HCT116 (cell line): ENCODE measurements at regions not wholly inside any gene's neighbourhood (a gene's known extent, or its start where the extent isn't known, plus 50 kb on each side); places are given as distances from the start of the nearest gene placed in this dataset.
"Not testable (repeated sequence)": the region's sequence is repeated elsewhere in the genome, so short reads cannot be mapped to it uniquely, and the experiment has no call there.

Source experiments
- ATAC-seq: fragments of 200-7000 bp; cut with Tn5 transposase; 2 replicates; pipeline ENCODE4 v1.9.1; 2020; ENCODE audit warnings: mild to moderate bottlenecking, moderate library complexity
- BruUV-seq: library from RNA; stranded (reverse); fragments of 400-500 nt; replicated peaks from 2 replicates; lab custom pipeline; 2021; lab: Mats Ljungman, UMichigan
- CTCF ChIA-PET: fragments of 300-600 bp; sonication (Branson Sonifier 250); formaldehyde crosslinking; loops from one replicate; lab custom pipeline; 2021; ENCODE audit warnings: antibody characterized with exemption; lab: Charles Lee
- POLR2A ChIA-PET: fragments of 300-600, 350-600 bp; sonication (Branson Sonifier 250); formaldehyde crosslinking; loops from one replicate; lab custom pipeline; 2021; ENCODE audit warnings: antibody characterized with exemption; lab: Charles Lee
- RAD21 ChIA-PET, 2 experiments: fragments of 300-600 bp; sonication (Branson Sonifier 250); formaldehyde crosslinking; loops; one replicate each; lab custom pipeline; 2023; ENCODE audit warnings: low total read pairs in 2 of 2; ENCODE audit not compliant: uncharacterized antibody in 2 of 2, unreplicated experiment in 2 of 2, low non-redundant PET in 1 of 2; lab: Charles Lee
- DNase-seq: peaks from one replicate; pipeline ENCODE4 v3.0.0-alpha.2; 2010; ENCODE audit warnings: low read depth, low spot score
- H2AFZ ChIP-seq: fragments of 200-600 bp; shearing (Covaris generic), sonication (generic); 2 replicates; pipeline ENCODE4 v1.6.1; 2017; ENCODE audit warnings: low read depth, mixed run types, mixed read lengths, antibody characterized with exemption, low read length; ENCODE audit not compliant: poor library complexity, severe bottlenecking
- H3K27ac ChIP-seq: 2 replicates; pipeline ENCODE4 v1.5.1; 2012; ENCODE audit warnings: low read depth, low read length
- H3K27me3 ChIP-seq: fragments of 200-600 bp; sonication (generic); 2 replicates; pipeline ENCODE4 v1.6.1; 2016; ENCODE audit warnings: mixed run types, low read length, mixed read lengths; ENCODE audit not compliant: insufficient read depth
- H3K36me3 ChIP-seq, 2 experiments: fragments of 200-500 bp in 1 of 2; fragments of 200-600 bp in 1 of 2; sonication (Bioruptor generic) in 1 of 2; sonication (generic) in 1 of 2; 2 replicates each; pipeline versions ENCODE4 v1.5.1 to v1.6.1; 2014 to 2016; ENCODE audit warnings: low read length in 2 of 2, inconsistent platforms in 1 of 2, mixed read lengths in 1 of 2, mixed run types in 1 of 2; ENCODE audit not compliant: insufficient read depth in 2 of 2, control insufficient read depth in 1 of 2
- H3K4me1 ChIP-seq, 2 experiments: fragments of 200-600 bp in 1 of 2; sonication (generic) in 1 of 2; 2 replicates each; pipeline versions ENCODE4 v1.5.1 to v1.6.1; 2012 to 2017; ENCODE audit warnings: low read length in 2 of 2, inconsistent platforms in 1 of 2, mild to moderate bottlenecking in 1 of 2, mixed read lengths in 1 of 2, mixed run types in 1 of 2, moderate library complexity in 1 of 2; ENCODE audit not compliant: insufficient read depth in 2 of 2, control insufficient read depth in 1 of 2
- H3K4me2 ChIP-seq: fragments of 200-600 bp; sonication (generic); 2 replicates; pipeline ENCODE4 v1.6.1; 2017; ENCODE audit warnings: mixed run types, low read length, mixed read lengths
- H3K4me3 ChIP-seq, 2 experiments: fragments of 200-600 bp in 1 of 2; sonication (generic) in 1 of 2; replicated peaks in 1 of 2; 2 replicates each; pipeline ENCODE4 v1.5.1; 2011 to 2016; ENCODE audit warnings: low read length in 2 of 2, control low read depth in 1 of 2, low read depth in 1 of 2, mild to moderate bottlenecking in 1 of 2, mixed read lengths in 1 of 2, mixed run types in 1 of 2
- H3K79me2 ChIP-seq: fragments of 200-600 bp; sonication (generic); 2 replicates; pipeline ENCODE4 v1.6.1; 2017; ENCODE audit warnings: mild to moderate bottlenecking, mixed run types, low read length, moderate library complexity, mixed read lengths; ENCODE audit not compliant: insufficient read depth
- H3K9ac ChIP-seq: fragments of 200-600 bp; sonication (generic); 2 replicates; pipeline ENCODE4 v1.6.1; 2016; ENCODE audit warnings: low read length, mixed read lengths
- H3K9me2 ChIP-seq: fragments of 200-600 bp; sonication (generic), shearing (Covaris generic); 2 replicates; pipeline ENCODE4 v1.6.1; 2017; ENCODE audit warnings: mixed run types, mild to moderate bottlenecking, moderate library complexity; ENCODE audit not compliant: insufficient read depth
- H3K9me3 ChIP-seq, 2 experiments: fragments of 200-500 bp in 1 of 2; fragments of 200-600 bp in 1 of 2; sonication (Bioruptor generic) in 1 of 2; sonication (generic) in 1 of 2; 2 replicates each; pipeline ENCODE4 v1.6.1; 2014 to 2017; ENCODE audit warnings: low read length in 2 of 2, mixed read lengths in 2 of 2, inconsistent platforms in 1 of 2, low read depth in 1 of 2, mild to moderate bottlenecking in 1 of 2, mixed run types in 1 of 2, moderate library complexity in 1 of 2; ENCODE audit not compliant: control insufficient read depth in 1 of 2, insufficient read depth in 1 of 2
- H4K20me1 ChIP-seq: fragments of 200-600 bp; sonication (generic), shearing (Covaris generic); 2 replicates; pipeline ENCODE4 v1.6.1; 2017; ENCODE audit warnings: mixed run types, mild to moderate bottlenecking, moderate library complexity; ENCODE audit not compliant: insufficient read depth
- ATF3 ChIP-seq: IDR thresholded peaks from 2 replicates; pipeline ENCODE4 v1.6.1; 2012
- CBX3 ChIP-seq: IDR thresholded peaks from 2 replicates; pipeline ENCODE4 v1.6.1; 2012; ENCODE audit warnings: low read depth
- ELF1 ChIP-seq: IDR thresholded peaks from 2 replicates; pipeline ENCODE4 v1.6.1; 2012; ENCODE audit warnings: low read depth, borderline replicate concordance
- FOSL1 ChIP-seq: IDR thresholded peaks from 2 replicates; pipeline ENCODE4 v1.6.1; 2012; ENCODE audit warnings: low read depth
- JUND ChIP-seq: IDR thresholded peaks from 2 replicates; pipeline ENCODE4 v1.6.1; 2012
- POLR2A ChIP-seq: IDR thresholded peaks from 2 replicates; pipeline ENCODE4 v1.7.0; 2011; ENCODE audit warnings: borderline replicate concordance; ENCODE audit not compliant: insufficient read depth, insufficient read length; ENCODE audit errors: extremely low read depth
- YY1 ChIP-seq: IDR thresholded peaks from 2 replicates; pipeline ENCODE4 v1.6.1; 2011; ENCODE audit warnings: low read length, low read depth, moderate library complexity, mild to moderate bottlenecking; ENCODE audit not compliant: insufficient replicate concordance; ENCODE audit errors: extremely low read depth
- ZBTB33 ChIP-seq: IDR thresholded peaks from 2 replicates; pipeline ENCODE4 v1.6.1; 2011; ENCODE audit warnings: mild to moderate bottlenecking, low read length, moderate library complexity; ENCODE audit not compliant: insufficient replicate concordance; ENCODE audit errors: extremely low read depth
- intact Hi-C: fragments of 100-400 bp; cut with micrococcal nuclease; formaldehyde crosslinking; loops from 2 replicates; pipeline ENCODE4 v1.10.0; 2022

- ChIA-PET CTCF (no interaction called here), POLR2A (no interaction called here), RAD21 (no interaction called here)
- Histone ChIP-seq H3K4me3 (no peak overlapping the region), H3K9me2 (no peaks in the 10 kb centered on the region), H3K36me3 (no peaks in the 10 kb centered on the region), H3K27ac (no peak overlapping the region), H3K9ac (no peak overlapping the region), H2AFZ (no peak overlapping the region), H3K27me3 (no peaks in the 10 kb centered on the region), H3K9me3 (no peaks in the 10 kb centered on the region), H4K20me1 (no peaks in the 10 kb centered on the region), H3K79me2 (no peaks in the 10 kb centered on the region), H3K4me2 (no peak overlapping the region), H3K4me1 (no peaks in the 10 kb centered on the region)
- BruUV-seq, result no TSS peak
- ATAC-seq, result no peak
- TF ChIP-seq CBX3, result no peak
- no peak for TF ChIP-seq ZBTB33
- TF ChIP-seq ATF3, result no peak
- TF ChIP-seq YY1, result no peak
- no peak for TF ChIP-seq ELF1
- TF ChIP-seq JUND, result no peak
- TF ChIP-seq POLR2A, result no peak
- TF ChIP-seq FOSL1, result no peak
- no peak for DNase-seq
- intact Hi-C loops, result no loop called here
Measured at GRCh38 chrX:980587-981235, 231.7 kb downstream of the CRLF2 start.

GRCh38 chrX:979127-979526, 233.3 kb downstream of the CRLF2 start:
- H3K27me3 ChIP-seq, intact Hi-C loops, H2AFZ ChIP-seq, CTCF ChIA-PET, BruUV-seq, H3K4me2 ChIP-seq, H3K4me1 ChIP-seq, H3K79me2 ChIP-seq, DNase-seq, ATAC-seq, H3K4me3 ChIP-seq, POLR2A ChIA-PET, H4K20me1 ChIP-seq, H3K27ac ChIP-seq, H3K9ac ChIP-seq, H3K36me3 ChIP-seq, H3K9me2 ChIP-seq, RAD21 ChIA-PET, H3K9me3 ChIP-seq: not testable (repeated sequence)
